Rectal smooth muscle tissue (tissue), 1 donor: ENCODE measurements at regions not wholly inside any gene's neighbourhood (a gene's known extent, or its start where the extent isn't known, plus 50 kb on each side); places are given as distances from the start of the nearest gene placed in this dataset.

Source experiments
- H3K27ac ChIP-seq: one replicate; pipeline ENCODE4 v1.7.0; 2013; ENCODE audit warnings: low read depth, low read length, inconsistent platforms
- H3K27me3 ChIP-seq: one replicate; pipeline ENCODE4 v1.7.0; 2013; ENCODE audit warnings: low read length; ENCODE audit not compliant: control insufficient read depth, insufficient read depth
- H3K36me3 ChIP-seq: one replicate; pipeline ENCODE4 v1.7.0; 2013; ENCODE audit warnings: low read length; ENCODE audit not compliant: control insufficient read depth, insufficient read depth
- H3K4me1 ChIP-seq: one replicate; pipeline ENCODE4 v1.7.0; 2013; ENCODE audit warnings: low read length; ENCODE audit not compliant: control insufficient read depth, insufficient read depth
- H3K4me3 ChIP-seq: one replicate; pipeline ENCODE4 v1.7.0; 2013; ENCODE audit warnings: low read length
- H3K9ac ChIP-seq: one replicate; pipeline ENCODE4 v1.7.0; 2013; ENCODE audit warnings: low read length

DNA sequence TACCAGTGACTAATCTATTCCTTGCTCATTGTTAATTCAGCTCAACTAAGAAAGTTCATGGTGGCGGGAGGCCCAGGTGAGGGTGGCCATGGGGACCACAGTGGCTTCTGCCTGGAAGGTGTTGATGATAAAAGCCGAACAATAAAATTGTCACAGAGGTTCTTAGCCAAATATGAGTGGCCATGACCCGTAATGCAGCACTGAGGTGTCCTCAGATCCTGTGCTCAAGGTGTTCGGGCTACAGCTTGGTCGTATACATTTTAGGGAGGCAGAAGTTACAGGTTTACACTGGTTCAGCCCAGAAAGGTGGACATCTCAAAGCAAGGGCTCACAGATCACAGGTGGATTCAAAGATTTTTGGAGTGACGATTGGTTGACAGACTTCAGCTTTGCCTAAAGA lies 98.5 kb upstream of the SNTG2 start:
- no peaks in the 10 kb centered on the region for H3K36me3 ChIP-seq
- no peaks in the 10 kb centered on the region for H3K4me1 ChIP-seq
- H3K27ac ChIP-seq = no peak overlapping the region
- H3K4me3 ChIP-seq = no peak overlapping the region
- H3K27me3 ChIP-seq = no peaks in the 10 kb centered on the region
- H3K9ac ChIP-seq = no peak overlapping the region

DNA sequence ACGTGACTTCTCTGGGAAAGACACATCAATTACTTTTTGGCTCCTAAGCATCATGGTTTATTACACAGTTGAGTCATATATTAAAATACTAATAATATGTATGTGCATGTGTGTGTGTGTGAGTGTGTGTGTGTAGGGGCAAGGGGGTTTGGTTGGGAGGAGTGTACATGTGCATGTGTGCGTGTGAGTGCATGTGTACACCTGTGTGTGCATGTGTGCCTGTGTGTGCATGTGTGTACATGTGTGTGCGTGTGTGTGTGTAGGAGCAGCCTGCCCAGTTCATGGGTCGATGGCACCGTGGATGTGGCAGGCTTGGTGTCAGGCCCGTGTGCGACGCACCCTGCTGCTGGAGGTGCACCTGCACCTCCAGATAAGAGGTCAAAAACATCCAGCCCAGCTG lies 99.0 kb upstream of the SNTG2 start:
- Histone ChIP-seq H3K4me1 (no peaks in the 10 kb centered on the region), H3K27ac (no peak overlapping the region), H3K27me3 (no peaks in the 10 kb centered on the region), H3K4me3 (no peak overlapping the region), H3K9ac (no peak overlapping the region), H3K36me3 (no peaks in the 10 kb centered on the region)

DNA sequence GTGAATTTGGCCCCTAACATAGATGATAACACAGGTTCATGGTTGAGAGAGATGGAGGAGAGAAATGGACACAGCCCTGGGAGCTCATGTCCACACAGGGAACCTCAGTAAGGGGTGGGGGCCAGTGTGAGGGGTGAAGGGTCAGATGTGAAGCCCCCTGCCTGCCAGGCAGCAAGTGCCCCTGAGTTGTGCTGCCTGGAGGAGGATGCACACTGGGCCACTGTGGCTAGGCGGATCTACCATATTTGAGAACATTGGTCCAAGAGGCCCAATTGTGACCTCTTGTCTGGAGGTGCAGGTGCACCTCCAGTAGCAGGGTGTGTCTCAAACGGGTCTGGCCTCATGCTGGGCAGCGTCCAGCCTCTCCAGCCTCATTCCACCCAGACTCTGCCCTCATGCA lies 99.6 kb upstream of the SNTG2 start:
- no peaks in the 10 kb centered on the region for H3K36me3 ChIP-seq
- no peaks in the 10 kb centered on the region for H3K27me3 ChIP-seq
- H3K9ac ChIP-seq = no peak overlapping the region
- no peak overlapping the region for H3K4me3 ChIP-seq
- H3K4me1 ChIP-seq = no peaks in the 10 kb centered on the region
- no peak overlapping the region for H3K27ac ChIP-seq

DNA sequence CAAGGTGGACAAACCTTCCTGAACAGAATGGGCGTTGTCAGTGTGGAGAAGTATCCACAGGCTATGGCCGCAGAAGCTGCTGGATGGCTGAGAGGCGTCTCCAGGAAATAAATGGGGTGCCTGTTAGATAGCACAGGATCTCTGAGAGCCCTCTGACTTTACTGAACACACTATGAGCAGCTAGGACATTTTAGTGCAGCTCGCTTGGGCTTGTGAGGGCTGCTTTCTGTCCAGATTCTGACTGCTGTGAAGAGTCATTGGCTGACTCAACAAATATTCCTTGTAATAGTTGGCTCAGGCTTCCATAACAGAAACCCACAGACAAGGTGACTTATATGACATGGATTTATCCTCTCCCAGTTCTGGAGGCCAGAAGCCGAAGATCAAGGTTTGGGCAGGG lies 100.2 kb upstream of the SNTG2 start:
- Histone ChIP-seq H3K4me3 (no peak overlapping the region), H3K27ac (no peak overlapping the region), H3K4me1 (no peaks in the 10 kb centered on the region), H3K9ac (no peak overlapping the region), H3K36me3 (no peaks in the 10 kb centered on the region), H3K27me3 (no peaks in the 10 kb centered on the region)

DNA sequence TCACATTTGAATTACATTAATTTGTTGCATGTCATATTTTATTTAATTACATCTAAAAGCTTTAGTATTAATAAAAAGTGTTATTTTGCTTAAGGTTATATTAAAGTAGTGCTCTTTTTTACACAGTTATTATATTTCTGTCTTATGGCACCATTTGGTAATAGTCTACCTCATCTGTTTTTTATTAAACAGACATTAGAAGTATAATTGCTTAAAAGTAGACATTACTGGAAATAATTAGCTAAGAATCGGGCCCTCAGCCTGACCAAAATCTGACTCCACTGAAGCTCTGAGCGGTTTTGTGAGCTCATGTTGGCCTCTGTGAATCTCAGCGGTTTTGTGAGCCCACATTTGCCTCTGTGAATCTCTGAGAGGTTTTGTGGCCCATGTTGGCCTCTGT lies 102.5 kb upstream of the SNTG2 start:
- Histone ChIP-seq H3K27me3 (no peaks in the 10 kb centered on the region), H3K36me3 (no peaks in the 10 kb centered on the region), H3K27ac (no peak overlapping the region), H3K4me1 (no peaks in the 10 kb centered on the region), H3K9ac (no peak overlapping the region), H3K4me3 (no peak overlapping the region)

DNA sequence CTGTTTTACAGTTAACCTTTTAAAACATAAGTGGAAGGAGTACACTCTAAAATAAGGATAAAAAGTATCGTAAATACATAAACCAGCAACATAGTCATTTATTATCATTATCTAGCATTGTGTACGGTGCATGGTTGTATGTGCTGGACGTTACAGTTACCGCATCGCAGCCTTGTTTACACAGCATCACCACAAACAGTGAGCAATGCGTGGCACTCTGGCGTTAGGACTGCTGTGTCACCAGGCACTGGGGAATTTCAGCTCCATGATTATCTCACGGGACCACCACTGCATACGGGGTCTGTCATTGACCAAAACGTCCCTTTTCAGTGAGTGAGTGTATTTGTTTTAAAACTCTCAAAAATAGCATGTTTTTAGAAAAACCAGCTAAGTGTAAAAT lies 103.0 kb upstream of the SNTG2 start:
- H3K4me3 ChIP-seq = no peak overlapping the region
- H3K27me3 ChIP-seq = no peaks in the 10 kb centered on the region
- no peaks in the 10 kb centered on the region for H3K36me3 ChIP-seq
- H3K27ac ChIP-seq = no peak overlapping the region
- H3K4me1 ChIP-seq = no peaks in the 10 kb centered on the region
- H3K9ac ChIP-seq = no peak overlapping the region

DNA sequence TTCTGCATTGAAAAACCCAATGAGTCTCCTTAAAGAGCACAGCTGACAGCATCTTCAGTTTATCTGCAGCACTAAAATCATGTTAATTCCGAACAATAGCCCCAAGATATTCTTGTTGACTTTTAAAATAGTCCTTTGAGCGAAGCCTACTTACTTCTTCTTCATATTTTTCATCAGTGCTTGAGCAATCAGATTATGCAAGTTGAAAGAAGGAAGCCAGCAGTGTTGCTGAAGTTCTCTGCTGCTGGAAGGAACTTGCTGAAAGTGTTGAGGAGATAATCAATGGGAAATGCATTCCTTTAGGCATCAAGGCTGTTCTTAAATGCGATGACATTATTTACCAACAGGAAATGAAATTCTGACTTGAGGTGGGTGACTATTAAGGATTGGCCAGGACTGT lies 105.9 kb upstream of the SNTG2 start:
- H3K4me1 ChIP-seq = no peaks in the 10 kb centered on the region

DNA sequence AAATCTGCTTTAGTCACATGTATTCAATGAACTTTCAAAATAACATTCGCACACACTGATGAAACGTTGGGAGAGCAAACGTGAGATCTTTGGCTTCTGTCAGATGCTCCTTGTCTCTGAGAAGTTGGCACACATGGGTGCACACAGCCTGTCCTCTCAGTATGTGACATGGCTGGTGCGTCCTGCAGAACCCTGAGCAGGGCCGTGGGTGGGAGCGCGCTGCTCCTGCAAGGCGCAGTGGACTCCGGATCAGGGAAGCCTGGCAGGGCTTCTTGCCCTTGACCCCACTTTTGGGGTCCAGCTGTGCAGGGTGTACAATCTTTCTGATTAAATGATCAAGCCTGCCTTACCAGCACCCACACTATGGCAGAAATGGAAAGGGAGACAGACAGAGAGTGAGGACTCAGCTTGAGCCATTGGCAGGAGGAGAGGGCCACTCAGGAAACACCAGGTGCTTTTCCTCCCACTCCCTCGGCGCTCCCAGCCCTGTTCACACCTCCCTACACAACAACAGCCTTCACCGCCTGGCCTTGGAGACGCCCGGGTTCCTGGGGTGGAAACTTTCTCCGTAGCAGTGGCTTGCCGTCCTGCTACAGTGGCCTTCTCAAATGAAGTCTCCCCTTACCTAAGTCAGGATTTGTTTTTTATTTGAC lies 108.4 kb upstream of the SNTG2 start:
- no peak overlapping the region for H3K4me3 ChIP-seq
- H3K27ac ChIP-seq = no peak overlapping the region
- H3K27me3 ChIP-seq = no peaks in the 10 kb centered on the region
- no peaks in the 10 kb centered on the region for H3K36me3 ChIP-seq
- no peaks in the 10 kb centered on the region for H3K4me1 ChIP-seq
- no peak overlapping the region for H3K9ac ChIP-seq

More for the DNA sequence above, 105.9 kb upstream of the SNTG2 start:
- Histone ChIP-seq H3K4me3 (no peak overlapping the region), H3K9ac (no peak overlapping the region), H3K27ac (no peak overlapping the region), H3K36me3 (no peaks in the 10 kb centered on the region), H3K27me3 (no peaks in the 10 kb centered on the region)

DNA sequence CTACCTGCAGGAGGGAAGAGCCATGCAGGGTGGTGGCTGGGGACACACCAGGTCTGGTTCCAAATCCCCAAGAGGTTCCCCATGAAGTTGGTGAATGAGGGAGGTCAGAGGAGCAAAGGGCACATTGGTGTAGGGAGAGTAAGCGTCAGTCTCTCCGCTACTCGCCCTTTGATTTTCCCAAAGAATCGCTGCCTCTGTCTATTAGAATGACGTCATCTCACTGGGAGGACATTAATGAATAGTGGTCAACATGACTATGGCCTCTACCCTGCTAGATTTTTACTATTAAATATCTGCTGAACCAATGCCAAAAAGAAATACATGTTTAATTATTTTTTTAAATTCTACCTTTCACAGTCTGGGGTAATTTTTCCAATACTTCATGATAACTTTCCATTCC lies 109.6 kb upstream of the SNTG2 start:
- Histone ChIP-seq H3K4me3 (no peak overlapping the region), H3K36me3 (no peaks in the 10 kb centered on the region), H3K27ac (no peak overlapping the region), H3K27me3 (no peaks in the 10 kb centered on the region), H3K9ac (no peak overlapping the region), H3K4me1 (no peaks in the 10 kb centered on the region)

DNA sequence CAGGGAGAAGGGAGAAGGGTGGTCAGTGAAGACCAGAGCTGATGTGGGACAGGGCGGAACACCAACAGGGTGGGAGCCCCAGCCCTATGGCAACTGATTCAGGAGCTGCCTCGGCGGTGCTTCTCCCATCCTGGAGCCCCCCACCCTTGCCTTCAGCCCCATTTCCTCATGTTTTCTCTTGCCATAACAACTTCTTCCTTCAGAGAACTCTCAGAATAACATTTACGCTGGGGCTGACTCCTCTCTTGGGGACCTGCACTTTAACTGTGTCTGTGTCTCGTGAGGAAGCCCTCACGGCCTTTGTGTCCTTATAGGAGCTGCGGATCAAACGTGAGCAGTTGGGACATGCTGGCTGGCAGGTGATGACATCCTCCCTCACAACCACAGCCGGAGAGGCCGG lies 116.4 kb upstream of the SNTG2 start:
- Histone ChIP-seq H3K27me3 (no peaks in the 10 kb centered on the region), H3K4me1 (no peaks in the 10 kb centered on the region)

DNA sequence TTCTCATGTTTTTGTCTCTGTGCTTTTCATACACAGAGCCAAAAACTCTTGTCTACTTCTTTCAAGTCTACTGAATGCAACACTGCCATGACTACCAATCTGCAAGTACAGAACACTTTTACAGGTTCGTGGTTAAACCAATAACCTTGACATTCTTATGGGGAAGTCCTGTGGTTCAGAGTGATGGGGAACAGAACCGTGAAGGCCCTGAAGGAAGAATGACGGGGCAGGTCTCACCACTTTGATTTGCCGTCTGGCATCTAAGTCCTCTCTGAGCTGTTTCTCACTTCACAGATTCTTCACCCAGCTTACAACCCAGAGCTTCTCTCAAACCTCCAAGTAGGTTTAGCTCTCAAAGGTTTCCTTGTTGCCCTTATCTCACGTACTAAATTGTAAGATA lies 117.5 kb upstream of the SNTG2 start:
- Histone ChIP-seq H3K4me3 (no peak overlapping the region), H3K27me3 (no peaks in the 10 kb centered on the region), H3K4me1 (no peaks in the 10 kb centered on the region), H3K27ac (no peak overlapping the region), H3K36me3 (no peaks in the 10 kb centered on the region), H3K9ac (no peak overlapping the region)

More for the DNA sequence above, 116.4 kb upstream of the SNTG2 start:
- Histone ChIP-seq H3K36me3 (no peaks in the 10 kb centered on the region), H3K27ac (no peak overlapping the region), H3K4me3 (no peak overlapping the region), H3K9ac (no peak overlapping the region)

DNA sequence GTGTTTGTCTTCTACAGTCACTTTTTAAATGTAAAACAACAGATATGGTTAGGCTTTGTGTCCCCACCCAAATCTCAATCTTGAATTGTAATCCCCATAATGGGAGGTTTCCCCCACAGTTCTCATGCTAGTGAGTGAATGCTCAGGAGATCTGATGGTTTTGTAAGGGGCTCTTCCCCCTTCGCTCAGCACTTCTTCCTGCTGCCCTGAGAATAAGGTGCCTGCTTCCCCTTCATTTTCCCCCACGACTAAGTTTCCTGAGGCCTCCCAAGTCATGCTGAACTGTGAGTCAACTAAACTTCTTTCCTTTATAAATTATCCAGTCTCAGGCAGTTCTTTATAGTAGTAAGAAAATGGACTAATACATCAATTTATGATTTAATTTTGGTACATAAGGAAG lies 118.0 kb upstream of the SNTG2 start:
- no peak overlapping the region for H3K9ac ChIP-seq
- no peaks in the 10 kb centered on the region for H3K27me3 ChIP-seq
- H3K36me3 ChIP-seq = no peaks in the 10 kb centered on the region
- no peaks in the 10 kb centered on the region for H3K4me1 ChIP-seq
- no peak overlapping the region for H3K4me3 ChIP-seq
- no peak overlapping the region for H3K27ac ChIP-seq

DNA sequence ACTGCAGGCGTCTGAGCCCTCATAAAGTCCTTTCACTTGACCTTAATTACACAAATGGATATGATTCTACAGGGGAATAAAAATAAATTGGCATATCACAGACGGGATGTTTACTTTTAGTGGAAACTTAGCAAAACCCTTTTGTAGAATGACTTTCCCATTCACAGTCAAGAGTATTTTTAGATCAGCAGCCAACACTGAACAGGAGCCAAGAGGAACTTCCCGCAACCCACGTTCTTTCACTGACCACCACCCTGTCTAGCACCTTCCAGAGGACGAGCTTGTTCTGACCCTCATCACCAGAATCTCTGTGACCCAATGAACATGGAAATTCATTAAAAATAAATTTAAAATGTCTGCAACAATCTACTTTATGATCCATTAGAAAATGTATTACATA lies 119.0 kb upstream of the SNTG2 start:
- Histone ChIP-seq H3K9ac (no peak overlapping the region), H3K4me1 (no peaks in the 10 kb centered on the region), H3K4me3 (no peak overlapping the region), H3K27me3 (no peaks in the 10 kb centered on the region), H3K36me3 (no peaks in the 10 kb centered on the region), H3K27ac (no peak overlapping the region)
